ENCODE measurements at regions not wholly inside any gene's neighbourhood (a gene's known extent, or its start where the extent isn't known, plus 50 kb on each side); places are given as distances from the start of the nearest gene placed in this dataset.

DNA sequence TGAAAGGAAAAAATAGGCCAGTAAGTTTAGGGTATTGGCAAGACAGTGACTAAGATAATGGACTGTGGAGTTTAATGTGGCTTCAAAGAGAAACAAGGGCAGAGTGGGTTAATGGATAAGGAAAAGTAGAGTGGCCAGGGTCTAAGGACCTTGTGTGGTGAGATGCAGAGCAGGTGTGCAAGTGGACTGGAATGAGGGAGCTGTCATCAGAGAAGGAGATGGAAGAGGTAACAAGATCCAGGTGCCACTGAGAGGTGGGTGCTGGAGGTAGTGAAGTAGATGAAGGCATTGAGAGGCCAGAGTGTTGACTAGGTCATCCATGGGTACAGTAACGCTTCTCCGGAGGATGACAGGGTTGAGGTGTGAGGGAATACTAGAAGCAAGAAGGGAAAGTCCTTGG is 136.1 kb downstream of the QRSL1 start:
- 96% methylated on average over 2 of the region's 2 CpGs for WGBS (ENCODE audit: low lambda C conversion rate, missing lambda C conversion rate)
- Histone ChIP-seq H3K27ac (no peak overlapping the region), H2AFZ (no peak overlapping the region), H3K79me2 (no peaks in the 10 kb centered on the region), H3K4me2 (no peak overlapping the region), H3K27me3 (no peaks in the 10 kb centered on the region), H4K20me1 (ENCODE audit: insufficient read depth, poor library complexity, severe bottlenecking) (no peaks in the 10 kb centered on the region), H3K4me1 (ENCODE audit: insufficient read depth) (no peaks in the 10 kb centered on the region), H3K9me3 (ENCODE audit: low read depth) (no peaks in the 10 kb centered on the region), H3K4me3 (no peak overlapping the region), H3K36me3 (replicated peaks; ENCODE audit: insufficient read depth, low read depth) (no peaks in the 10 kb centered on the region), H3K9me2 (replicated peaks; ENCODE audit: insufficient read depth) (no peaks in the 10 kb centered on the region)
- TF ChIP-seq EZH2 (IDR thresholded peaks at IDR 0.05; ENCODE audit: borderline replicate concordance): no peak
- TF ChIP-seq EZH2phosphoT487 (IDR thresholded peaks at IDR 0.05; ENCODE audit: low read depth, severe bottlenecking, unreplicated experiment): no peak
- TF ChIP-seq, protein P1, sequence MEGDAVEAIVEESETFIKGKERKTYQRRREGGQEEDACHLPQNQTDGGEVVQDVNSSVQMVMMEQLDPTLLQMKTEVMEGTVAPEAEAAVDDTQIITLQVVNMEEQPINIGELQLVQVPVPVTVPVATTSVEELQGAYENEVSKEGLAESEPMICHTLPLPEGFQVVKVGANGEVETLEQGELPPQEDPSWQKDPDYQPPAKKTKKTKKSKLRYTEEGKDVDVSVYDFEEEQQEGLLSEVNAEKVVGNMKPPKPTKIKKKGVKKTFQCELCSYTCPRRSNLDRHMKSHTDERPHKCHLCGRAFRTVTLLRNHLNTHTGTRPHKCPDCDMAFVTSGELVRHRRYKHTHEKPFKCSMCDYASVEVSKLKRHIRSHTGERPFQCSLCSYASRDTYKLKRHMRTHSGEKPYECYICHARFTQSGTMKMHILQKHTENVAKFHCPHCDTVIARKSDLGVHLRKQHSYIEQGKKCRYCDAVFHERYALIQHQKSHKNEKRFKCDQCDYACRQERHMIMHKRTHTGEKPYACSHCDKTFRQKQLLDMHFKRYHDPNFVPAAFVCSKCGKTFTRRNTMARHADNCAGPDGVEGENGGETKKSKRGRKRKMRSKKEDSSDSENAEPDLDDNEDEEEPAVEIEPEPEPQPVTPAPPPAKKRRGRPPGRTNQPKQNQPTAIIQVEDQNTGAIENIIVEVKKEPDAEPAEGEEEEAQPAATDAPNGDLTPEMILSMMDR (IDR thresholded peaks at IDR 0.05; ENCODE audit: poor library complexity): no peak
- no peak for DNase-seq (ENCODE audit: low spot score)

GRCh38 chr6:106764353-106764980 is 135.1 kb downstream of the QRSL1 start:
- H2AFZ ChIP-seq: no peak overlapping the region
- no peaks in the 10 kb centered on the region for H4K20me1 ChIP-seq (ENCODE audit: insufficient read depth, poor library complexity, severe bottlenecking)
- no peaks in the 10 kb centered on the region for H3K9me3 ChIP-seq (ENCODE audit: low read depth)
- no peaks in the 10 kb centered on the region for H3K36me3 ChIP-seq (replicated peaks; ENCODE audit: insufficient read depth, low read depth)
- WGBS (ENCODE audit: low lambda C conversion rate, missing lambda C conversion rate): 94% methylated on average over 2 of the region's 2 CpGs
- no peaks in the 10 kb centered on the region for H3K27me3 ChIP-seq
- DNase-seq (ENCODE audit: low spot score): no peak
- no peak overlapping the region for H3K27ac ChIP-seq
- no peaks in the 10 kb centered on the region for H3K79me2 ChIP-seq
- no peak overlapping the region for H3K4me2 ChIP-seq
- TF ChIP-seq, protein P1 (IDR thresholded peaks at IDR 0.05; ENCODE audit: poor library complexity): no peak
- TF ChIP-seq EZH2 (IDR thresholded peaks at IDR 0.05; ENCODE audit: borderline replicate concordance) (no peak), EZH2phosphoT487 (IDR thresholded peaks at IDR 0.05; ENCODE audit: low read depth, severe bottlenecking, unreplicated experiment) (no peak)
- H3K9me2 ChIP-seq (replicated peaks; ENCODE audit: insufficient read depth): no peaks in the 10 kb centered on the region
- H3K4me1 ChIP-seq (ENCODE audit: insufficient read depth): no peaks in the 10 kb centered on the region
- no peak overlapping the region for H3K4me3 ChIP-seq

GRCh38 chr6:106763361-106763760 is 134.0 kb downstream of the QRSL1 start:
- DNase-seq (ENCODE audit: low spot score): no peak
- Histone ChIP-seq H3K9me2 (replicated peaks; ENCODE audit: insufficient read depth) (no peaks in the 10 kb centered on the region), H3K79me2 (no peaks in the 10 kb centered on the region), H3K27ac (no peak overlapping the region), H3K4me2 (no peak overlapping the region), H4K20me1 (ENCODE audit: insufficient read depth, poor library complexity, severe bottlenecking) (no peaks in the 10 kb centered on the region), H3K4me3 (no peak overlapping the region), H3K36me3 (replicated peaks; ENCODE audit: insufficient read depth, low read depth) (no peaks in the 10 kb centered on the region), H2AFZ (no peak overlapping the region), H3K4me1 (ENCODE audit: insufficient read depth) (no peaks in the 10 kb centered on the region), H3K27me3 (no peaks in the 10 kb centered on the region), H3K9me3 (ENCODE audit: low read depth) (no peaks in the 10 kb centered on the region)
- TF ChIP-seq EZH2phosphoT487 (IDR thresholded peaks at IDR 0.05; ENCODE audit: low read depth, severe bottlenecking, unreplicated experiment): no peak

DNA sequence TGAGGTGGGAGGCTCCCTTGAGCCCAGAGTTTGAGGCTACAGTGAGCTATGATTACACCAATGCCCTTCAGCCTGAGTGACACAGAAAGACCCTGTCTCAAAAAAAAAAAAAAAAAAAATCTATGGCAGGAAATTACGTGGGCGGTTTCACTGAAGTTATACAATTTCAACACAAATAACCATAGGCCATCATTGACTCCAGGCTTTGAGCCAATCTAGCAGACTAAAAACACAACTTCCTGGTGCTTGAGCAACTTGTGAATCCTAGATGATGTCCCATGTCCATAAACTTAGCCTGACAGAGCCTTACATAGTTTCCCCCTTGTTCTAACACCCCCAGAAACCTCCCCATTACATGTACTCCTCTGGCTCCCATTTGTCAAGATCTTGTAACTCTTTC is 131.8 kb downstream of the QRSL1 start:
- Histone ChIP-seq H3K4me2 (no peak overlapping the region), H3K9me3 (ENCODE audit: low read depth) (no peaks in the 10 kb centered on the region), H2AFZ (no peak overlapping the region), H3K4me3 (no peak overlapping the region), H3K36me3 (replicated peaks; ENCODE audit: insufficient read depth, low read depth) (no peaks in the 10 kb centered on the region), H3K79me2 (no peaks in the 10 kb centered on the region), H3K9me2 (replicated peaks; ENCODE audit: insufficient read depth) (no peaks in the 10 kb centered on the region), H3K27ac (no peak overlapping the region), H3K4me1 (ENCODE audit: insufficient read depth) (peaks cover 8% of the 10 kb centered on the region), H3K27me3 (no peaks in the 10 kb centered on the region), H4K20me1 (ENCODE audit: insufficient read depth, poor library complexity, severe bottlenecking) (no peaks in the 10 kb centered on the region)
- no peak for DNase-seq (ENCODE audit: low spot score)
- 88% methylated on average over 2 of the region's 2 CpGs for WGBS (ENCODE audit: low lambda C conversion rate, missing lambda C conversion rate)
- TF ChIP-seq EZH2phosphoT487 (IDR thresholded peaks at IDR 0.05; ENCODE audit: low read depth, severe bottlenecking, unreplicated experiment) (no peak), EZH2 (IDR thresholded peaks at IDR 0.05; ENCODE audit: borderline replicate concordance) (no peak)
- TF ChIP-seq, protein P1 (IDR thresholded peaks at IDR 0.05; ENCODE audit: poor library complexity): no peak
